ENCODE measurements at regions not wholly inside any gene's neighbourhood (a gene's known extent, or its start where the extent isn't known, plus 50 kb on each side); places are given as distances from the start of the nearest gene placed in this dataset.

GRCh38 chr18:78739115-78739514 lies 240.5 kb upstream of the SALL3 start:
- no peak for DNase-seq (ENCODE audit: low read depth, low spot score)

- DNase-seq (ENCODE audit: low read depth, low spot score) = no peak
Observed at GRCh38 chr18:78739882-78740677, 239.5 kb upstream of the SALL3 start.

GRCh38 chr18:78740876-78741275 lies 238.7 kb upstream of the SALL3 start:
- DNase-seq (ENCODE audit: low read depth, low spot score) = no peak

DNA sequence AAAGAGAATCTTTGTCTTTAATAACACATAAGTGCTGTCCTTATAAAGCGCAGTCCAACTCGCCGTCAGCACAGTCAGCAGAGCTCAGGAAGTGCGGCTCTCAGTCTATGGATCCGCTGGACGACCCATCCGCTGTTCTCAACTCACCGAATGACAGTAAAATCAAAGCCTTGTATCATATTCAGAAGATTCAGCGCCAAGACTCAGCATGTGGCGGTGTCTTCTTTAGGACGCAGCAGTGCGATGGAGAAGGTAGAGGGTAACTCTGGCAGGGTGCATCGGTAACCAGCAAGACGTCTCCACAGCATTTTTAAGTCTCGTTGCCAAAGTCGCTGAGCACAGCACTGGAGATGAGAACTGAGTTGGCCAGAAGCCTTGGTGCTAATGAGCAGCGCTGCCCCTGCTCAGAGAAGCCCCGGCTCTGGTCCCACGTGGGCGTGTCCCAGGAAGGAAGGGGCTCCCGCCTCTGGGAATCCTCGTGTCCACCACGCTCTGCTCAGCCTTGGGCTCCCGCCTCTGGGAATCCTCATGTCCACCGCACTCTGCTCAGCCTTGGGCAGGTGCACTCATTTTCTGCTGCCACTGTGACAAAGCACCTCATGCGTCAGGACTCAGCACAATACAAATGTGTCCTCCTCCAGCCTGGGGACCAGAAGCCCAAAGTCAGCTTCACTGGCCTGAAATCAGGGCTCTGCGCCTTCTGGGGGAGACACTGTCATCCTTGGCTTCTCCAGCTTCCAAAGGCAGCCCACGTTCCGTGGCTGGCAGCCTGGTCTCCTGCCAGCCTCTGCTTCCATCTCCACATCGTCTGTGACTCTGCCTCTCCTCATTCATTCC lies 238.0 kb upstream of the SALL3 start:
- no peak for DNase-seq (ENCODE audit: low read depth, low spot score)

DNA sequence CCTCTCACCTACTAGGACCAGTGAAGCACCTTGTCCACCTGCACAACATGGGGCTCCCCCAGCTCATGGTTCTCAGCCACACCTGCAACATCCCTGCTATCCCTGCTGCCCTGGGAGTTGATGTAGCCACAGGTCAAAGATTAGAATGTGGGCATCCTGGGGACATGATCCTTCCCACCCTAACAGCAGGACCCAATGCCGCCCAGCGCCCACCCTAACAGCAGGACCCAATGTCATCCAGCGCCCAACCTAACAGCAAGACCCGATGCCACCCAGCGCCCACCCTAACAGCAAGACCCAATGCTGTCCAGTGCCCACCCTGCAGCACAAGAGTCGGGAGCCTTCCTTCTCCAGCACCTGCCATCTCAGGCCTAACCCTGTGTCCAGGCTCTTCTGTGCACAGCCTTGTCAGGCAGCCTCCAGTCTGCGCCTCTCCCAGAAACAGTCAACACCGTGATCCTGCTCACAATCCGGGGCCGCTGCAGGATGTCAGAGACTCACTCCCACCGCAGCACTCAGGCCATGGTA lies 237.3 kb upstream of the SALL3 start:
- DNase-seq (ENCODE audit: low read depth, low spot score) = no peak

- no peak for DNase-seq (ENCODE audit: low read depth, low spot score)
Observed at GRCh38 chr18:78743078-78743477, 236.5 kb upstream of the SALL3 start.

GRCh38 chr18:78751664-78752063 lies 228.0 kb upstream of the SALL3 start:
- DNase-seq (ENCODE audit: low read depth, low spot score) = no peak

DNA sequence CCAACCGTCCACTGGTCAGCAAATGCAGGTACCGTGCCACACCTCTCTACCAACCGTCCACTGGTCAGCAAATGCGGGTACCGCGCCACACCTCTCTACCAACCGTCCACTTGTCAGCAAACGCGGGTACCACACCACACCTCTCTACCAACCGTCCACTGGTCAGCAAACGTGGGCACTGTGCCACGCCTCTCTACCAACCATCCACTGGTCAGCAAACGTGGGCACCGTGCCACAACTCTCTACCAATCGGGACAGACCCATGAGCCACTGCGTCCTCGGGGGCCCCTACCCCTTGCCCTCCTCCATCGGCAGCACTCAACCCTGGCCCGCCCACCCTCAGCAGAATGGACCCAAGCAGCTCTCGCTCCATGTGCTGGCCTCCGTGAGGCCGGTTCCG lies 226.4 kb upstream of the SALL3 start:
- DNase-seq (ENCODE audit: low read depth, low spot score) = no peak

DNA sequence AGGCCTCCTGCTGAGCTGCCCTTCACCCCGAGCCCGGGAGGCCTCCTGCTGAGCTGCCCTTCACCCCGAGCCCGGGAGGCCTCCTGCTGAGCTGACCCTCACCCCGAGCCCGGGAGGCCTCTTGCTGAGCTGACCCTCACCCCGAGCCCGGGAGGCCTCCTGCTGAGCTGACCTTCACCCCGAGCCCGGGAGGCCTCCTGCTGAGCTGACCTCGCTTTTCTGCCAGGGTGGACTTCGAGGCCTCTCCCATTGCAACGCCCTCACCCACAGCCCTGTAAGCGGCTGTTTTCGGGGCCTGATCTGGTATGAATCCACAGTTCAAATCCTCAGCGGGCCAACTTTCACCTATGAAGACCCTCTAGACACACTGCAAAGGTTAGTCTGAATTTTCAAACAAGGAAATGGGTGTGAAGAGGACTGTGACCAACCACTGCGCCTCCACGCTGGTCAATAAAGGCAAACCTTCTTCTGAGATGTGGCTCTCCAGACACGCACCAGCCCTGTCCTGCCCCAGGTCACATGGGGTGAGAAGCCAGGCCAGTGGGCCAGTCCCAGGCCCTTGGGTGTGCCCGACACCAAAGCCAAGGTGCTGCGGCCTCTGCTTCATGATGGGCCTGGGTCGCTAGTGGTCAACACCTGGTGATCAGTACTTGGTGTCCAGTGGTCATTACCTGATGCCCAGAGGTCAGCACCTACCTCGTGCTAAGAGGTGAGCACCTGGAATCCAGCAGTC lies 225.1 kb upstream of the SALL3 start:
- DNase-seq (ENCODE audit: low read depth, low spot score) = no peak

DNA sequence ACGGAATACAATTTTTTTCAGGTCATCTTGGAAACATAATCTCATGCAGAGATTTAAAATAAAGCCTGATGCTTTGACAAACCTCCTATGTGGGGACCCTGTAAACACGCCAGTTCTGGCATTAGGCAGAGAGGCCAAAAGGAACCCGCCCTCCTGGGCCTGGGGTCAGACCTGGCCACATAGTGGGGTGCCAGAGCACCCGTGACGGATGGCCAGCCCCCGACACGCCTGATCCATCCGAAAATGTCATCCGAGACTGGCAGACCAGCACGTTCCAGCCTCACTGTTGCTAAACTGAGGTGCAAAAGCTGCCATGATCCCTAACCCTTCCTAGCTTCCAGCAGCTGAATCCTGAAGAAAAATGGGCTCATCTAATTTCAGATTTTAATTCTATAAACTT lies 222.6 kb upstream of the SALL3 start:
- DNase-seq (ENCODE audit: low read depth, low spot score) = no peak

DNA sequence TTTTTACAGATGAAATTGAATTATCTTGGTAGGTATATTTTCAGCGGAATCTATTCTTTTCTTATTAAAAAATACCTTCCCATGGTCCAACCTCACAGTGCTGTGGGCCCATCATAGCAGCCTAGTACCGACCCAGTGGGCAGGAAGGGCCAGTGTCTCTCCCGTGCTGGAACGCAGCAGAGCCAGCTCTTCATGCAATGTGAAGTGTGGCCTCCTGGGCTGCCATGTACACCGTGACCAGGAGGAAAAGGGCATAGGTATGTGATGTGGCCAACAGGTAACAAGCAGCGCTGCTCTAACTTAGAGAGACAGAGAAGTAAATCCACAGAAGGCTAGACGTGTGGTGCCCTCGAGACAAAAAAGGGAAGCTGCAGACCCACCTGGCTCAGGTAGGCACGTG lies 221.1 kb upstream of the SALL3 start:
- DNase-seq (ENCODE audit: low read depth, low spot score) = no peak

GRCh38 chr18:78762753-78763152 lies 216.9 kb upstream of the SALL3 start:
- no peak for DNase-seq (ENCODE audit: low read depth, low spot score)

DNA sequence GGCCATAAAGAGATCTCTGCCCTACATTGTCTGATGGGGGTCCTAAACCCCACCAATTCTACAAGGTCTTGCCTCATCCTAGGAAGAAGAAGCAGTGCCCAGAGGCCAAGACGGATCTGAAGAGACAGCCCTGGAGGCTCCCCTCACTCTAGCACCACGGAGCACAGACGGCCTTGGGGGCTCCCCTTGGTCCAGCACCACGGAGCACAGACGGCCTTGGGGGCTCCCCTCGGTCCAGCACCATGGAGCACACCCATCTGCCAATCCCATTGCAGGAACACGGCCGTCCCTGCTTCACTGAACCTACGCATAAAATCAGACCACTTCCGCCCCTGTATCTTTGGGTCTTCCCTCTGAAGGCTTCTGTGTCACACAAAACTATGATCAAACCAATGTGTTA lies 215.1 kb upstream of the SALL3 start:
- no peak for DNase-seq (ENCODE audit: low read depth, low spot score)

DNA sequence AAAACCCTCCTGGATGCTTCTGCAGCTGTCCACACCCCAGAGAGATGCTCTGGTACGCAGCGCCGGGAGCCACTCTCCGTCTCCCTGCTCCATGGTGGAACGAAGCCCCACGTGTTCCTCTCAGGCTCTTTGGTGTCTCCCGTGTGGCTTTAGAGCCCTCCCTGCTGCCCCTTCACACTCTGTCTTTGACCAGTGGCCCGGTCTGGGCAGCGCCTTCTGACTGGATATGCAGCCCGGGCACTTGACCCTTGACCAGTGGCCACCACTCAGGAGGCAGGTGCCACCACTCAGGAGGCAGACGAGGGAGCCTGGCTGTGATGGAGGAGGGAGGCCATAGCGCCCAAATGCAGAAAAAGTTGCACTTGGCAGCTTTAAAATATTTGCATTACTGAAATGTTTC lies 214.5 kb upstream of the SALL3 start:
- DNase-seq (ENCODE audit: low read depth, low spot score) = no peak

DNA sequence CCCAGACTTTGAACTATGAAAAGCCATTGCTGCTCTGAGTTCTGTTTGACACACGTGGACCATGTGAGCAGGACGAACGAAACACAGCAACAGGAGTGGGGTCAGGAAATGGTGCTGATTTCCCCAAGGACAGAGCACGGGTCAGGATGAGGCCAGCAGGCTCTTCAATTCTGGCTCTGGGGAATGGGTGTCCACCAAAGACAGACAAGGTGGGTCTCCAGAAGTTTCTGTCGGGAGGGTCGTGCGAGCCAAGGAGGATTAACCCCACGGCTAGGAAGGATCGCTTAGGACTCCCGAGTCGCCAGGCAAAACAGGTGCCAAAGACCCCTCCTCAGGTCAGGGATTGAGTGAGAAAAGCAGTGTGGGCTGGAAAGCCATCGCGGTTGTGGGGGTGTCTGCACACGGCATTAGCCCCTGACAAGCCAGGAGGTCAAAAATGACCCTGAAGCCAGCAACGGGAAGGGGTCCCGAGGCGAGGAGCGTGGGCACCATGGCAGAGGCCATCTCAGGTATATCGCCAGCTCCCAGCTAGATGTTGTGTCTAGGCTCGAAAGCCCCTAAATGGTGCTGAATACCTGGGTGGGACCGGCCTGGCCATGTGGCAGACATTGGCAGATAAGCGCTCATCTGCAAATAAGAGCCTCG lies 213.9 kb upstream of the SALL3 start:
- DNase-seq (ENCODE audit: low read depth, low spot score) = no peak

DNA sequence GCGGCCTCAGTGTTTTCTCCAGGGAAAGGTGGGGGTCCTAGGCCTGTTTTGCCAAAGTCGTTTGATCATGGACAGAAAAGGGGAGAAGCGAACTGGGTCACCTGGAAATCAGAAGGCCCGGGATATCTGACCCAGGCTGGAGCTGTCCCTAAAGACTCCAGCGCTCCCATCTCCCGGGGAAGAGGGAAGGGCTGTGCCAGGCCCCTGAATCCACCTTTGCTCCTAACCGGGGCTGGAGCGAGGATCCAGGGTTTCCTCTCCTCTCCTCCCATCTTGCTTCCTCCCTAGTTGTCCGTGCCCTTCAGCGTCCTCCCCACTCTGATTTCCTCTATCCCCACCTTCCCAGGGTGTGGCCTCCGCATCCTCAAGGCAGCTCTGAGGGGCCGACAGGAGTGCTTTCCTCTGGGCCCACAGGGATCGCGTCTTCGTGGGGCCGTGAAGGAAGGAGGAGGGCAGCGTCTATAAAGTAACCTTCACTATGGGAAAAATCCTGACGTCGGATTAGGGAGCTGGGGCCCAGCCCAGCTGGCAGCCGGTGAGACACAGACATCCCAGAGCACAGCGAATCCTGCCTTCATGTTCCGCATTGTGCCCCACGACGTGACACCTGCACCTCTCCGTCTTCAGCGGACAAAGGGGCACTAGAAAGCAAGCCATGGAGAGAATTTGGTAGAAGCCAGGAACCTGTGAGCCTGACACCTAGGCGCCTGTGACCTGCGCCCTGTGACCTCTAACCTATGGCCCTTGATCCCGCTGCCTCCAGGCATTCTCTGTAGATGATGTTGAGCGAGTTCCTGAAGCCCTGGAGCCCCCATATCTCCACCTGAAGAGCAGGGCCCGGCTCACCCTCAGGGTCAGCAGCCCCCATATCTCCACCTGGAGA lies 212.7 kb upstream of the SALL3 start:
- no peak for DNase-seq (ENCODE audit: low read depth, low spot score)

DNA sequence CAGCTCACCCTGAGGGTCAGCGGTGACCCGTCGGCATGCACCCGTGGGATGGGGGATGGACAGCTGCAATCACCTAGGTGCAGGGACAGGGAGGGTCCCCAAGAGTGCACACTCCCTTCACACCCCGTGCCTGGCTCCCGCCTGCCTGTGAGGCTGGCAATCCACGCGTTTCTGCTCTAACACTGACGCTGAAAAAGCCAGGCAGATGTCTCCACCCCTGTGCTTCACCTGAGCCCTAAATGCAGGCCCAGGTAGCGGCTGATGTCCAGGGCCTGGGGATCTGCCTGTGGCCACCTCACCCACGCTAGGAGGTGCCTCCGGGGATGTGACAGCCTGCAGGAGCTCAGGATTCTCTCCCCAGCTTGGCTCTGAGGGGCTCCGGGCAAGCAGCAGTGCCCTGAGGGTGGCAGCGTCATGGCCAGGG lies 212.0 kb upstream of the SALL3 start:
- no peak for DNase-seq (ENCODE audit: low read depth, low spot score)

DNA sequence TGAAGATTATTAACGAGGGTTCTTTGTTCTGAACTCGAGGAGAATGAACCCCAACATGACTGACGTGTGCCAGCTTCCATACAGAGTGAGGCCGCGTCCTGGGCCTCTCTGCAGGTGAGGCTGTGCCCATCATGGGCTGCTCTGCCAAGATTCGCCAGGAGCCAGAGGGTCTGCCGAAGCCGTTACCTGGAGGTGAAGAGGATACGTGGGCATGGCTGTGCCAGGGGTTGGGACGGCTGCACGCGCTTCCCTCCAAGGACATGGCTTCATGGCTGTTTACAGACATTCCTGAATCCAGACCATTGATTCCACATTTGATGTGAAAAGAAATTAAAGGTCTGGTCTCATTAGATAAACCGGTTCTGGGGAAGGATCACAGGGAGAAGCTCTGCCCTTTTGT lies 211.4 kb upstream of the SALL3 start:
- DNase-seq (ENCODE audit: low read depth, low spot score) = no peak

GRCh38 chr18:78768656-78769501 lies 210.7 kb upstream of the SALL3 start:
- no peak for DNase-seq (ENCODE audit: low read depth, low spot score)

All from iPS DF 19.7 (cell line).